Hypothalamus (tissue), 51 donors: ENCODE measurements at regions not wholly inside any gene's neighbourhood (a gene's known extent, or its start where the extent isn't known, plus 50 kb on each side); places are given as distances from the start of the nearest gene placed in this dataset.

ENCODE experiments used
- DNase-seq, 51 donors: peaks; one replicate each; lab custom pipeline; 2025; lab: John Stamatoyannopoulos, UW

DNA sequence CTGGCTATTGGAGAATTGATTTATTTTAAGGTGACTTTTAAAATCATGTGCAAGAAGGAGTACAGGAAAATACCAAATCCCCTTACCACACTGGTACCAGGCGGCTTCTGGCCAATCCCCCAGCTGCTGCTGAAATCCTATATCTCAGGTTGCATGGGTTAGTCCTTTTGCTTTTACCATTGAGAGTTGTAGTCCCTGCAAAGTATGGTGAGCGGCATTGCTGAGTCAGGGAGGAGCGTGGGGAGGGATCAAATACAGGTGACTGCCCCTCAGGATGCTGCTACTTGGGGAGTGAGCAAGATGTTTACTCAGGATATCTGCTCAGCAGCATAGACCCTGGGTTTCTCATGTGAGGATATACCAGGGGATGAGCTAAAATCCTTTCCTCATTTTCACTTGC, 131.9 kb upstream of the STAC start:
- no peak for DNase-seq

DNA sequence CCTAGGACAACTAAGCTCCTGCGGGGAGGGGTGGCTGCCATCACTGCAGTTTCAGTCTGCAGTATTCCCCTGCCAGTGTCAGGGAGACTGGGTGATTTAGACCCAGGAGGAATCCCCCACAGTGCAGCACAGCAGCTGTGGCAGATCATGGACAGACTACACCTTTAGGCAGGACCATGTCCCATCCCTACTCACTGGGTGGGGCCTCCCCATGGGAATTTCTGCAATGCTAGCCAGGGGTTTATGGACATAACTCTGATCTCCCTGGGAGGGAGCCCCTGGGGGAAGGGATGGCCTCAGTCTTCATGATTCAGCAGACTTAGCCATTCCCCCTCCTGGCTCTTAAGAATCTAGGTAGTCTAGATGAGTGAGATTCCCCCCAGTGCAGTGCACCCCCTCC, 130.1 kb upstream of the STAC start:
- no peak for DNase-seq

GRCh38 chr3:36257158-36257852, 123.0 kb upstream of the STAC start:
- no peak for DNase-seq

DNA sequence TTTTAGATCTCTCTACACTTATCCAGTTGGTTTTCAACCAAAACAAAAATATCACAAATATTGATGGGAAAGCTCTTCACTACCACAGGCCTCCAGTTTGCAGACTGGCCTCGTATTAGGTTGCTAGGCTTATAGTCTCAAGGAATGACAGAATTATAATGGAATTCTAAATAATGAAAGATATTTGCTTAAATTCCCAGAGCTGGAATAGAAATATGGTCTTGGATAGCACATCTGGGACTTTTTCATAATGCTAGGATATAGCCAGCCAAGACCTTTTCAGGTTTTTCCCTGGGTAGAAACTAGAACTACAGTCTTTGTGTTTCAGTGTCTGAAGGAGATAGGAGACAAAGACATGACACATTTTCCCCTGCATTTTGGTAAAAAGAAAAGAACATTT, 121.9 kb upstream of the STAC start:
- no peak for DNase-seq

GRCh38 chr3:36259580-36259979, 120.7 kb upstream of the STAC start:
- no peak for DNase-seq

DNA sequence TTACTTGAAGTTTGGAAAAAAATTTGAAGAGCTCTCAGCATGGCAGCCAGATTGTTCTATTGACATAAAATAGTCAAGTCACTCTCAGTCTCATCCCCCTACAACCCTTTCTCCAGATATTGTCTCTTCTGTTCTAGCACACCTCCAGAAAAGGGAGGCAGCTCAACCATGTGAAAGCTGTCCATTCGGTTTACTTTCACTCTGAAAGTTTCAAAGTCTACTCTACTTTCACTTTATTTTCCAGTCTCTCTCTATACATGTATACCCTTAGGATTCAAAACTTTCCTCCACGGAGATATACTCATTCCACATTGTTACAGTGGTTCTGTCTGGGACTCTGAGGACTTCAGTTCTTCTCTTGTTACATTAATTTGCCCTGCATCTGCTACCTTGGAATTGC, 111.0 kb upstream of the STAC start:
- no peak for DNase-seq

GRCh38 chr3:36282766-36283165, 97.5 kb upstream of the STAC start:
- no peak for DNase-seq

- no peak for DNase-seq
Observed at GRCh38 chr3:36295296-36295695, 85.0 kb upstream of the STAC start.

GRCh38 chr3:36297195-36297594, 83.1 kb upstream of the STAC start:
- DNase-seq: no peak

GRCh38 chr3:36298188-36298587, 82.1 kb upstream of the STAC start:
- DNase-seq: no peak

- no peak for DNase-seq
Observed at GRCh38 chr3:36302158-36302509, 78.2 kb upstream of the STAC start.

- DNase-seq: no peak
Observed at GRCh38 chr3:36302626-36303025, 77.7 kb upstream of the STAC start.

DNA sequence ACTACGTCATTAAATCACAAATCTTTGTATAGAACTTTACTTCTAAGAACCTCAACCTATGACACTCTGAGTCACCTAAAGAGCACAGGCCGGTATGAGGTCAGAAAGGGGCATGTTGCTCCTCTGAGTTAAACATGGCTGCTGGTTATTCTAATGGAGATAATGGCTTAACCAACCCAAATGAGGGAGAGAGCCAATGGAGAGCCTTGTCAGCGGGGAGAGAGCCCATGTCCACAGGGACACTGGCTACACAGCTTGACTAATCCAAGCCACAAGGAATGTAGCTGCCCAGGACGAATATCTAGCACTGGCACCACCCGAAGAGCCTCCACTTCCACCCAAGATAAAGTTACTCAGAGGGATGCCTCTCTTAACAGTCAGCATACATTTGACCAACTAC, 77.0 kb upstream of the STAC start:
- no peak for DNase-seq

- no peak for DNase-seq
Observed at GRCh38 chr3:36305929-36306520, 74.3 kb upstream of the STAC start.

DNA sequence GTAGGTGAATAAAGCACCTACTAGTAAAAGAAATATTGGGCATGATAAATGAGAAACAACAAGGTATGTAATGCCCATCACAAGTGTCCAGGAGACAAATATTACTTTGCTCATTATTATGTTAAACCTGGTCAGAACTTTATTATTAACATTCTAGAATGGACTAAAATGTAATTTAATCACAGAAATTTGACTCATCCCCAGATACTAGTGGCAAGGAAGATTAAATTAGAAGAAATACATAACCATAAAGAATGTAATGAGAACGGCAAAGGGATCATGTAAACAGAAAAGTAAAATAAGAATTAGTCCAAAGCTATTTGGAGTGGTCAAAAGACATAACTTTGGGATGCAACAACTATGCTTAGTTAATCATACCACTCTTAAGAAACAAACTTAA, 71.2 kb upstream of the STAC start:
- DNase-seq: no peak

- DNase-seq: no peak
Observed at GRCh38 chr3:36312351-36312750, 68.0 kb upstream of the STAC start.

- DNase-seq: no peak
Observed at GRCh38 chr3:36317915-36318314, 62.4 kb upstream of the STAC start.

DNA sequence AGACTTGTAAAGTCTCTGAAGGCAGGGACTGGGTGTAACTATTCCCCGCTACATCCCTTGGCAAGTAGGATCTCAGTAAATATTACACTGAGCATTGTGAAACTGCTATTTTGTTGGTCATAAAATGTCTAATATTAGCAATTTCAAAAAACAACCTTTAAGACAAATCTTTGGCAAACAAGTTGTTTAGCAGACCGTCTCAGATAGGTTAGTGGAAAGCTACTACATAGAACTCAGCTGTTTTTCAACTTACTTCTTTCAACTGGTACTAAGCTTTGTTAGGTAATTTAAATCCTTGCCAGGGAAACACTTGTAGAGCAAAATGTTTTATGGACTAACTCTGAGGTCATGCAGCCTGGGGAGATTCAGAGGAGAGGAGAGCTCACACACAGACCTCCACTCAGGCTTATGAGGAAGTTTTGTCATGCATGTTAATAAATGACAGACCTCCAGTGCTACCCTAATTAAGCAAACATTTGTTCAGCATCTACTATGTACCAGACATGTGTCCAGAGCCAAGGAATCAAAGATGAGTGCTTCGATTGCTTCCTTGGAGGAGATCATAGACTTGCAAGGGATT, 61.6 kb upstream of the STAC start:
- no peak for DNase-seq

DNA sequence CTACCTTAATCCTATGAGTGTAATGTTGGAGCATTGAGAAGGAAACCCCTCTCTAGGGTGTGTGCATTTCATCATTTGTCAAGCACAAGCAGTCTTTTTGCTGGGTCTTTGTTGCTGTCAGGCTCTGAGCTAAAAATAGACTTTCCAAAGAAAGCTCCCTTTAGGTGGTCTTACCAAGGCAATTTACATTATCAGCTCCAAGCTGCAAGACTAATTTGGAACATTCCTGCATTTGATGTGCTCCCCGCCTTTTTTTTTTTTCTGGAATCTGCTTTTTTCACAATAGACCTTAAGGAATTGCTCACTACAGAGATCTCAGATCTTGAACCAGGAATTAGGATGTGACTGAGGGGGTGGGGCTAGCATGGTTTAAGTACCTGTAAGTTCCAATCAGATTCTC, 60.6 kb upstream of the STAC start:
- DNase-seq: no peak
